ENCODE measurements at regions not wholly inside any gene's neighbourhood (a gene's known extent, or its start where the extent isn't known, plus 50 kb on each side); places are given as distances from the start of the nearest gene placed in this dataset.

DNA sequence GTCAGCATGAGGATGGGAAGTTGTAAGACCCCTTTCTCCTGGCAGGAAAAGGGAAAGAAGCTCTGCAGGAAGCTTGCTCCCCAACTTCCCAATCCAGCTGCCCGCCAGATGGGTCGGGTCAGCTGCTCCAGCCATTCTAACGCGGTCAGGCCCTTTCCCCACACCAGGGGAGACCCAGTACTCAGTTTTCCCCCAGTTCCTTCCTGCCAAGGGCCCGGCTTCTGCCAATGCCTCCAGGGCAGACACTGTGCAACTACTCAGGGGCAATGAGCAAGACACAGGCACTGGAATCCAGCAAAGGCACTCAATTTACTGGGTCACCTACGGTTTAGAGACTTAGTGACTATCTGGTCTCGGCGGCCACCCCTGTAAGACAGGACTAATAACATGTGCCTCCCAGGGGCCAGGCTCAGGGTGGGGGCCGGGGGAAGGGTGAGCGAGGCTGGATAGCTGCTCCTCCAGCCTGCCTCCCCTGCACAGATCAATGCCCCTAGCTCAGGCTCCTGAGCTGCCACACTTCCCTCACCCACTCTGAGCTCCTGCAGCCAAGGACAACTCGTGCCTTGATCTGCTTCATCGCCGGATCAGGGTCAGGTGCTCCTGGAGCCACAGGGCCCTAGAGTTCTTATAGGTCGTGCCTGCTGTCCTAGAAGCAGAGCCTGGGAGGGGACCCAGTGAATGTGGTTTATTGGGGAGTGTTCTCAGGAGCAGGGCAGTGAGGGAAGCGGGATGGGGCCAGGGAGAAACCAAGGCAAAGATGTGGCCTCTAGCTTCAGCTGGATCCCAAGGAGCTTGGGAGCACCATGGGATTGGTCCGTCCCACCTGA is 171.1 kb downstream of the ZFP36L2 start:
- DNase-seq (ENCODE audit: low read depth) = no peak

DNA sequence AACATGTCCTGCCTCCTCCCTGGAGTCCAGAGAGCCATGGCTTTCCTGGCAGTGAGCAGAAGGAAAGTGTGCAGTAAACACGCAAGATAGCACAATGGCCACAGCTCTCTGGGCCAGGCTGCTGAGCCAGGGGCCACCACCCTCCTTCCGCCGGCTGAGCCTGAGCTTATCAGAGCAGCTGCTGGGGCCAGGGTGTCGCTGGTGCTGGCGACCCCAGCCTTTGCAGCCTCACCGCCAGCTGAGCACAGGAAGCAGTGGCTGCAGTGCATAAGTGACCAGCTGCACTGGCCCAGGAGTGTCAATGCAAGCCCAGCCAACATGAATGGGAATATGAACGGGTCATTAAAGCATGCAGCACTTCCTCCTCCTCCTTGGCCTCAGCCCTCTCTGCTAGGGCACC is 172.0 kb downstream of the ZFP36L2 start:
- DNase-seq (ENCODE audit: low read depth) = no peak

DNA sequence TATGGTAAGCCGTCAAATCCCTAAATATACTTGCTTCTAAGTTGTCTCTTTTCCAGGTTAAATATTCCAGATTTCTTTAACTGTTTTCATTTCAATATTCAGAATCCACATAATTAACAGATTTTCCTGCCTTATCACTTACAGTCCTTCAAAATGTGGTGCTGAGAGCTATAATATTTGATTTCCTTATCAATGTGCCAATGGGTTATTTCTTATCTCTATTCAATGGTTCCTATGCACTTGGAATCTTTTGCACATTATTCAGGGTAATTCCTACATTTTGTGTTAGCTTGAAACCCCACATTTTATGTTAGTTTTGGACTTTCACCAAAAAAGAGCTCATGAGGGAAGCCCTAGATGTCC is 173.5 kb downstream of the ZFP36L2 start:
- no peak for DNase-seq (ENCODE audit: low read depth)

DNA sequence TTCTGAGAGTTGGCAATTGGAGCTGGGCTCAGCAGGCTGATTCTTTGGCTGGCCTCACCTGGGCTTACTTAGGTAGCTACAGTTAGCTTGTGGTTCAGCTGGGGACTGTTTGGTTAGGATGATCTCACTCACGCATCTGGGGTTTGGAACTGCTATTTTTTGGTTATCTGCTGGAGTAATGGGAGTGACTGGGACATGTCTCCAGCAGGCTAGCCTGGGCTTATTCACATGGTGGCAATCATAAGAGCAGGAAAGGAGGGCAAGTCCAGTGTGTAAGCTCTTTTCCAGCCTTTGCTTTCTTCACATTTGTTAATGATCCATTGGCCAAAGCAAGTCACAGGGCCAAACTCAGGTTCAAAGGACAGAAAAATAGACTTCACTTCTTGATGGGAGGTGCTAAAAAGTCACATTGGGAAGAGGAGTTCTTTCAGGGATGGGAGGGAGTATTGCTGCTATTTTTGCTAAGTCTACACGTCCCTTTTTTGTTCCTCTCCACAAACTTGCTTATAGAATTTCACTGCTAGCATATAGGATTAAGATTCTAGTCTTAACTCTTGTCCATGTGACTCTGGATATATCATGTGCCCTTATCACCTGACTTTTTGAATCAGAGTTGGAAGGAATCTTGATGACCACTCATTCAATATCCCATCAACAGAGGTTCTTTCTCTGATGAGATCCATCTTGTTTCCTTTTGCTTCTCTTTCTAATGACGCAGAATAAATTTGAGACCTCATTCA is 174.0 kb downstream of the ZFP36L2 start:
- no peak for DNase-seq (ENCODE audit: low read depth)

DNA sequence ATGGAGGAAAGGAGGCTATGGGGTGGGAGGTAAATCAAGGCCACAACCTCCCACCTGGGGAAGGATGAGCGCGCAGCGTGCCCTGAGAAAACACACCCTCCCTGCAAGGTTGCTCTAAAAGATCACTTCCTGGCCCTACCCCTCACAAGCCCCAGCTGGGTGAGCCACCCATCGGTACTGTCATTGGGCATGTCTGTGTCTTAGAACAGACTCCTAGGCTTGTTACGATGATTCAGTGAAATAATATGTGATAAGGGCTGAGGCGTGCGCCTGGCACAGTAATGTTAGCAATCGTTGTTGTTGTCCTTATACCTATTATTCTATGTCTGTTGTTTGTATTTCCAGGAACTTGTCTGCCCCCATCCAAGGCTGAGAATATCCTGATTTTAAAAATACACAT is 175.1 kb downstream of the ZFP36L2 start:
- peak; percentile 88 for DNase-seq (ENCODE audit: low read depth)

DNA sequence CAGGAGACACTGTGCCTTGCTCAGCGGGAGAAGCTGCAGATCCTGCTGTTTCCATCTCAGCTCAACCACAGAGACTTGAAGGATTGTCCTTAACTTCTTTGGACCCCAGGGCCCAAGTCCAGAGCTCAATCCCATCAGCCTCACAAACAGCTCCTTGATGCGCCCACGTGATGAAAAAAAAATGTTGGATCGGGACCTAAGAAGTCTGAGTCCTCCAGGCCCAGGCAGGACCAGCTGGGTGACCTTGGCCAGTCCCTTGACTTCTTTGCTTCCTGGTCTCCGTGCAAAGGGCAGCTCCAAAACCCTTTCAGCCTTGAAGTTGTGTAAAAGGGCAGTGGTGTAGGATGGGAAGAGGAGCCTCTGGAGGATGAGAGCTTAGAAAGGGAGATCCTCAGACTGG is 175.5 kb downstream of the ZFP36L2 start:
- no peak for DNase-seq (ENCODE audit: low read depth)

DNA sequence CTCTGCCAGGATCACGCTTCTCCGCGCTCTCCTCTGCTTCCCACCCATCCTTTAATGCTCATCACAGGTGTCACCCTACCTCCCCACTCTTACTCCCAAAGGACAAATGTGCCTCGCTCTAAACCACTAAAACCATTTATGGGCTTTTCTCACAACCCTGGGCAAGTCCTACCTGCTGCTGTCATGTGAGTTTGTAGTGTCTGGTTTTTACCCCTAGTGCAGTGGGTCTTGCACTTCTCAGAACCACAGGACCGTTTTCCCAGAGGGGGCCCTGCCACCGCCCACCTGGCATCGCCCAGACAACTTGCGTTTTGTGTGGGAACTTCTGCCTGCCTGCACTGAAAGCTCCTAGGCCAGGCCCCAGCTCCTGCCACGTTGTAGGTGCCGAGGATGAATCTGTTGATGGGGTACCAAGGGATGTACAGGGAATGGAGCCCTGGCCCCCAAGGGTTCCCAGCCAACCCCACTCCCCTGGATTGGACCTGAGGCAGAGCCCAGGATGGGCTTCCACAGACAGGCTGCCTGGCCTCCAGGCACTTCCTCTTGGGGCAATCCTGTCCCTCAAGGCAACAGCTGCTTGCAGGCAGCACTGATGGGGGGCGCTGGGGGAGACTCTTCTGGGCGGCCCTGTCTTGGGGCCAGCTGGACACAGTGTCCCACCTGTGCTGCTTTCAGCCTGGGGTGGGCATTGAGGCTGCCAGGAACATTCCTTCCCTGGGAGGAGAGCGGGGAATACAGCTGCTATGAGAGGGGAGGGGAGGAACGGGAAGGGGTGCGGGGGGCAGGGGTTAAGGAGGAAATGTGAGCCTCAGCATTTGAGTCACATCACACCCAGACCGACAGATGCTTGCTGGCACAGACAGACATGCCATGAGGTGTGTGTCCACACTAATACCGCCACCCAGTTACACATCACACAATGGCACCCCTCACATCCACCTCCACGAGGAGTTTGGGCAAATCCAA is 176.3 kb downstream of the ZFP36L2 start:
- DNase-seq (ENCODE audit: low read depth) = no peak

DNA sequence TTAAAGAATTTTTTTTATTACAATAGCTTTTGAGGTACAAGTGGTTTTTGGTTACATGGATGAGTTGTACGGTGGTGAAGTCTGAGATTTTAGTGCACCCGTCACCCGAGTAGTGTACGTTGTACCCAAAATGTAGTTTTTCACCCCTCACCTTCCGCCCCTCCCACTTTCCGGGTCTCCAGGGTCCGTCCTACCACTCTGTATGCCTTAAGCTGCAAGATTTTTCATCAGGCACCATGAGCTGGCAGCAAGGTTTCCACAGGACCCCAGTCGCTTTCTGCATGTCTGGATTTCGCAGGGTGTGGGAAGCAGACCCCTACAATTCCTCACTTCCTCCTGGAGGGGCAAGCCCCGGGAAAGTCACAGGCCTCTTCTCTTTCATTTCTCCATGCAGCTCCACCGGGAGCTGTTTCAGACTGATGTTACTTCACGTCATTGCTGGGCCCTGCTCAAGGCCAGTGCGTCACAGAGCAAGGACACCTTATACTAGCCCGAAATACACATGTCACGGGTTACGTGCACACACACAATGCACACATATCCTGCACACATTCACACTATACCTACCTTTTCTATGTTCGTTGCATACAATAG is 179.1 kb downstream of the ZFP36L2 start:
- DNase-seq (ENCODE audit: low read depth) = no peak

DNA sequence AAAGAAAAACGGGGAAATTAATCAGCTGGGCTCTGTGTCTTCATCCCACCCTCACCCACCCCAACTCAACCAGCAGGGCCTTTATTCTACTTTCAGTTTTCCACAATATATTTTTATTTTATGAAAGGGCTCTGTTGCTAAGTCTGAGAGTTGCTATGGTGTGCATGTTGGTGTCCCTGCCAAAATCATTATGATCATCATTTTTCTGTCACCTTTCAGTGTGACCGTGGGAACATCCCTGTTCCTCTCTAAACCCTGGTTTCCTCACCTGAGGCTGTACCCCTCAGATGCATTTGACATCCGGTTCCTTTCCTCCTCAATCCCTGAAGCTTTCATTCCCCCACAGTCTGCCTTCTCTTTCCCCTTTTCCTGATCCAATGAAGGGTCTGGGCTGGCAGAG is 180.5 kb downstream of the ZFP36L2 start:
- DNase-seq (ENCODE audit: low read depth) = no peak

DNA sequence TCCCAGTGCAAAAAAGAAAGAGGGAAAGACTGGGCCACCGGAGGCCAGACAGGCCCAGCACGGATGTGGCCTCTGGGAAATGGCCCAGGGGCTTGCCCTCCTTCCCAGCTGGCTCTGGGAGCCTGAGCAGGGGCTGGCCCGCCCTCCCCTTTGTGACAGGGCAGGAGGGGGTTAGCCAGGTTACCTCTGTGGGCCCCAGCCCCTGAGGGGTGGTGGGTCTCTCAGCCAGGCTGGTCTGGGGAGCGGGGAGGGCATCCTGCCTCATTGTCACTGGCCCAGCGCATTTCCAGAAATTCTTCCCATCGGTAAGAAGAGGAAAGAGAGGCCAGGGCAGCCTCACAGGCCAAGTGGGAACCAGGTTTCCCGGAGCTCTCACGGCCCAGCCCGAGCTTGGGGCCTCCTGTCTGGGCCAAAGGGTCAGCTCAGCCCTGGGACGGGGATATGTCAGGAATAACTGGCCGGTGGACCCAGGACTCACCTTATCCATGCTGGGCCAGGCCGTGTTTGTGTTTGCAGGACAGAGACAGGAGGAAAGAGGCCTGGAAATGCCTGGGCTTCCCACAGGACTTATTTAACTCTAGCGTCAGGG is 182.2 kb downstream of the ZFP36L2 start:
- no peak for DNase-seq (ENCODE audit: low read depth)

DNA sequence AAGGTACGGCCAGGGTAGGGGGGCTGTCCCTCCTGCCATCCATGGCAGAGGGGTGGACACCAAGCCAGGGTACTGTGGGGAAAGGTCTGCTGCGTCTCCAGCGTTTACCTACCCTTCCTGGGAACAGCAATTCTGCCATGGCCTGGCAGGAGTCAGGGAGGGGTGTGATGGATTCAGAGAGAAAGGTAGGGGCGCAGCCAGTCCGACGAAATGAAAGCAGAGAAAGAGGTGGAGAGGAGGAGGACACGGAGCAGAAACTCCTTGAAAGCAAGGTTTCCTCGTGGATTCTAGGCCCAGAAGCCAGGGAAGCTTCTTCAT is 182.9 kb downstream of the ZFP36L2 start:
- DNase-seq (ENCODE audit: low read depth) = no peak

DNA sequence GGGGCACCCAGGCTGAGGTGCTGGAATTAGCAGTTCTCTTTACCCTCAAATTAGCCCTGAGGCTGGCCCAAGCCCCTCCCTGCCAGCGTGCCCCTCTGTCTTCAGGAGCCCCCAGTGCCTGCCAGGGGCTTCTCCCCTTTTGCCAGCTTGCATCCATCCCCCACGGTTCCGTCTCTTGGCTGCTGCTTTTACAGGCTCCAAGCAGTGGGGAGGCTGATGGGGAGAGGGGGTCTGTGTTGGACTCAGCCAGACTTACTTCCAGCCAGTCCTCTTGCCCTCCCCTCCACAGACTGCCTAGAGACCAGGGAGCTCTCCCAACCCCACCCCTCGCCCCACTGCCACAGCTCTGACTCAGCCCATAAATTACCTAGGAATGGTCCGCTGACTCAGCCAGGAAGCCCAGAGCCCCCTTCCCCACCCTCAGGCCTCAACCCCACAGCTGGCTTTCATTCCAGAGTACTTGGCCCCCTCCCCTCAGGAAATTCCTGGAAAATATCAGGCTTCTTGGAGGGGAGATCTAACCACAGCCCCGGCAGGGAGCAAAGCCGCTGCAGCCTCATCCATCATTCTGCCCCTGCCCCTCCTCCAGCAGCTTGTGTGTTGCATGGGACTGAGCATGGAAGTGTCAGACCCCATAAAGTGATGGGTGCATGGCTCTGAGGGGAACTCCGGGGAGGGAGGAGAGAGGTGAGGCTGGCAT is 184.6 kb downstream of the ZFP36L2 start:
- DNase-seq (ENCODE audit: low read depth) = peak; percentile 97

DNA sequence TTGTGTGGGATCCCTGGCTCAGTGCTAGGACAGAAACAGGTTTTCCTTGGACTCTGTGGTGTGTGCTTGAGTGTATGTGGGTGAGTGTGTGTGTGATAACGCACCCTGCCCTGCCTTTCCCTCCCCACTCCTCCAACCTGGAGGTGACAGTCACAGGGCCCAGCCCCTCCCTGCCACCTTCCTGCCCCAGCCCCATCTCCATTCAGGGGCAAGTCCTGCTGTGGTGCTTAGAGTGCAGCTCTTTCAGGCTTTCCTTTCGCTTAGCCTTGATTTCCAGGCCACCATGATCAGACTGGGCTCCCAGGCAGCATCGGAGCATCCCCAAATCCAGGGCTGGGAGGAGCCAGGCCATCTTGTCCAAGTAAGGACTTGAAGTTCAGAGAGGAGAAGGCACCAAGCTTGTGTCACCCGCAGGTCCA is 185.2 kb downstream of the ZFP36L2 start:
- DNase-seq (ENCODE audit: low read depth) = peak; percentile 46

DNA sequence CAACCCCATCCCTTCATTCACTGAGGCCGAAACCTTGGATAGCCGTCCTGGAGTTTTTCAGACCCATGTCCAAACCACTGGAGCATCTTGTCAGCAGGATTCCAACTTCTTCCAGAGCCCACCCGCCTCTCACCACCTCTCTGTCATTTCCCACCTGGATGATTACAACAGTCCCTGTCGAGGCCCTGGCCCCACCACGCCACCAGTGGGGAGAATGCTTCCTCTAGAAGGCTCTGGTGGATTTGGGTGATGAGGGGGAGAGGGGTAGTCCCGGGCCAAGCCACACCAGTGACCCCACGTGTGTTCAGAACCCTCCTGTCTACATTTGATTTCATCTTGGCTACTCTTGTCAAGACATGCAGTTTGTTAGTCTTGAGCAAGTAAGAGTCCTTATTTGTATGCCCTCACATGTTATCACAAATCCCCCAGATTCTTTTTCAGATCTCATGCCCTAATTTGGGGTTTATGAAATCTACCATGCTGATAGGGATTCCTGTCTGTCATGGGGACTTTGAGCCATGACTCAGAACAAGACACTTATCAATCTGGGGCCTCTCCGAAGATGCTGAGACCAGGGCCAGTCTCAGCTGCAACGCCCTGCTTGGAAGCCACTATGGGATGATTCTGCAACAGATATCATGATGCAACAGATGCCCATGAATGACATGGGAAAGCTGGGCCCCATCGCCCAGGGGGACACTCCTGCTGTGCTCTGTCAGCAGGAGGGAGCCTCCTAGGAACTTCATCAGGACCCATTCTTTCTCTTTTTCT is 186.1 kb downstream of the ZFP36L2 start:
- DNase-seq (ENCODE audit: low read depth) = peak; percentile 28

DNA sequence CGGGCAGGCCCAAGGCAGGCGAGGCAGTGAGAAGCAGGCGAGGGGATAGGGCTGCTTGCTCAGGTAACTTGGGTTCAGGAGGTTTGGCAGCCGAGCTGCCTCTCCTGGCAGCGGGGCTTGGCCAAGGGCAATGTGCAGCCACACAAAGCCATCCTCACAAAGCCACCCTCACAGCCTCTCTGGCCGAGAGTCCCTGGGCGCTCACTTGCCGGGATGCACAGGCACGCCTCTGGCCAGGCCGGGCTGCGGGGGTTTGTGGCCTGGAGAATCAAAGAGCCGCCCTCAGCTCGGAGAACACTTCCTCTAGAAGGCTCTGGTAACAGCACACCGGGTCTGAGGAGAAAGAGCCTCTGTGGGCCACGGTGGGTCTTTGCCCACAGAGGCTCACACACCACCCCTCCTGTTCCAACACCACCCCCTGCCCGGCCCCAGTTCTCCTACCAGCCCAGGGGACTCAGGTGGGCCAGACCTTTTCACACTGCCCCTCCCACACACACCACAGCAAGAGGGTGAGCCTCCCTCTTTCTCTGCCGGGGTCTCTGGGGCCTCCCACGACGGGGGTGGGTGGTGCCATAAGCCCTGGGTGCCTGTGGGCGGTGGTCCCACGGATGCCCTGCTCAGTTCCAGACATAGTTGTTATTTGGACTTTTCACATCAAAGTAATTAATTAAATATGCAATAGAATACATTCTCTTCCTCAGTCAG is 186.9 kb downstream of the ZFP36L2 start:
- no peak for DNase-seq (ENCODE audit: low read depth)

DNA sequence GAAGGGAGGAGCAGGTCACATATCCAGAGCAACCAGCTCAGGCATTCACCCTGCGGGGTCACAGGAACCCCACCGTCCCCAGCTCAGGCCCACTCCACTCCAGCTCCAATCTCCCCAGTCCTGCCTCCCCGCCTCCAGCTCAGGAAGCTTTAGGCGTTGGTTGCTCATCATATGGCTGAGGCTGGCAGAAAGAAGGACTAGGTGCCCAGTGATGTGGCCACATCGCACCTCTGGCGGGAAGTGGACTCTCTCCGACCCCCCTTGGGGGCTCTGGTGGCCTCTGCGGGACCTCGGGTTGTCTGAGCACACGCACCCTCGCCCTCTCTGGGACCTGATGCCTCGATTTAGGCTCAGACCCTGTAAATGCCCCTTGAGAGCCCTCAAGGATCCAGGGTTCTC is 187.7 kb downstream of the ZFP36L2 start:
- DNase-seq (ENCODE audit: low read depth) = no peak

DNA sequence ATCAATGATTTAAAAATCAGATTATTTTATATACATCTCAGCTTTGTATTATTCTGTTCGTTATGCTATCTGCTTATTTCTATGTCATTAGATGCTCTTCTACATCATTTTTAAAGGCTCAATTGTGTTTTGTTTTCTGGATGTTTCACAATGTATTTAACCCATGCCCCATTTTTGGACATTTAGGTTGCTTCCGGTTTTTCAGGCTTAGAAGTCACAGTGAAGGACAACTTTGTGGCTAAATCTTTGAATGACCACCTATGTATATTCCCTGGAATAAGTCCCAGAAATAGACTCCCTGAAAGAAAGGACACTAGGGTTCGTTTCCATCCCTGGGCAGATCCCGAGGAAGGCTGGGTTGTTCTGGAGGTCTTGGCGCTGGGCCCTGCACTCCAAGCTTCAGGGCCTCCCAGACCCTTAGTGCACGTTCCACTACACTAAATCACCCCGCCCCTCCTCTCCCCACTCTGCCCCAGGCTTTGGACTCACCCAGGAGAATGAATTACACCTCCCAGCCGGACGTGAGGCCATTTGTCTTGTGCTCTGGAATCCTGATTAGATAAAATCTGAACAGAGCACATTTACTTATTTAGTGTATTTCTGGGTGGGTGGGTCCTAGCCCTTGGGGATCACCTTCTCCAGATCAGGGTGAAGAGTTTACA is 188.2 kb downstream of the ZFP36L2 start:
- DNase-seq (ENCODE audit: low read depth) = peak; percentile 70

DNA sequence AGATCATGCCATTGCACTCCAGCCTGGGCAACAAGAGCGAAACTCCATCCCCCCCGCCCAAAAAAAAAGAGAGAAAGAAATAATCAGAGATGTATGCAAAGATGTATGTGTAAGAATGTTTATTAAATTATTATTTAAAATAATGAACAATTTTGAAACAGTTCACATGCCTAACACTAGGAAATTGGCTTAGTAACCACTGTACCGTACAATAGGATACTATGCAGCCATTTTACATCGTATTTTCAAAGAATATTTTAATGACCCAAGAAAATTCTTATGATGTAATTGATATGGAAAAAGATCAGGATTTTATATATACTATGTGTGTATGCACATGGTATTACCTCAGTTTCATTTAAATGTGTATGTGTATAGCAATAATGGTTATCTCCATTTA is 190.5 kb downstream of the ZFP36L2 start:
- no peak for DNase-seq (ENCODE audit: low read depth)

DNA sequence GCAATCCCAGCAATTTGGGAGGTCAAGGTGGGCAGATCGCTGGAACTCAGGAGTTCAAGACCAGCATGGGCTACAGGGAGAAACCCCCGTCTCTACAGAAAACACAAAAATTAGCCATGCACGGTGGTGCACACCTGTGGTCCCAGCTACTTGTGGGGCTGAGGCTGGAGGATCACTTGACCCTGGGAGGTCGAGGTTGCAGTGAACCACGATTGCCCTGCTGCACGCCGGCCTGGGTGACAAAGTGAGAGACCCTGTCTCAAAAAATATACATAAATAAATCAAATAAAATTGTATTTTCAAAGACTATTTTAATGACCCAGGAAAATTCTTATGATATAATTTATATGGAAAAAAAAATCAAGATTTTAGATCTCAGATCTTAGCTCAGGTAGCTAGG is 191.5 kb downstream of the ZFP36L2 start:
- no peak for DNase-seq (ENCODE audit: low read depth)
